Mammary epithelial cell (primary cell): ENCODE measurements at regions not wholly inside any gene's neighbourhood (a gene's known extent, or its start where the extent isn't known, plus 50 kb on each side); places are given as distances from the start of the nearest gene placed in this dataset.

ENCODE experiments used
- EZH2 ChIP-seq: IDR thresholded peaks from 2 replicates; pipeline ENCODE4 v1.6.1; 2012; ENCODE audit warnings: low read length, inconsistent platforms, borderline replicate concordance
- TF ChIP-seq, protein P1 (sequence below), 2 donors: IDR thresholded peaks in 1 of 2; conservative IDR thresholded peaks in 1 of 2; 2 replicates each; pipeline ENCODE4 v1.5.1; 2011 to 2012; ENCODE audit warnings: inconsistent platforms in 2 of 2, low read length in 2 of 2, mild to moderate bottlenecking in 2 of 2, control low read depth in 1 of 2, low read depth in 1 of 2; ENCODE audit not compliant: insufficient read depth in 1 of 2; ENCODE audit errors: extremely low read depth in 1 of 2

- TF ChIP-seq, protein P1, sequence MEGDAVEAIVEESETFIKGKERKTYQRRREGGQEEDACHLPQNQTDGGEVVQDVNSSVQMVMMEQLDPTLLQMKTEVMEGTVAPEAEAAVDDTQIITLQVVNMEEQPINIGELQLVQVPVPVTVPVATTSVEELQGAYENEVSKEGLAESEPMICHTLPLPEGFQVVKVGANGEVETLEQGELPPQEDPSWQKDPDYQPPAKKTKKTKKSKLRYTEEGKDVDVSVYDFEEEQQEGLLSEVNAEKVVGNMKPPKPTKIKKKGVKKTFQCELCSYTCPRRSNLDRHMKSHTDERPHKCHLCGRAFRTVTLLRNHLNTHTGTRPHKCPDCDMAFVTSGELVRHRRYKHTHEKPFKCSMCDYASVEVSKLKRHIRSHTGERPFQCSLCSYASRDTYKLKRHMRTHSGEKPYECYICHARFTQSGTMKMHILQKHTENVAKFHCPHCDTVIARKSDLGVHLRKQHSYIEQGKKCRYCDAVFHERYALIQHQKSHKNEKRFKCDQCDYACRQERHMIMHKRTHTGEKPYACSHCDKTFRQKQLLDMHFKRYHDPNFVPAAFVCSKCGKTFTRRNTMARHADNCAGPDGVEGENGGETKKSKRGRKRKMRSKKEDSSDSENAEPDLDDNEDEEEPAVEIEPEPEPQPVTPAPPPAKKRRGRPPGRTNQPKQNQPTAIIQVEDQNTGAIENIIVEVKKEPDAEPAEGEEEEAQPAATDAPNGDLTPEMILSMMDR (conservative IDR thresholded peaks at IDR 0.05 in 1 of 2, IDR thresholded peaks at IDR 0.05 in 1 of 2; ENCODE audit: extremely low read depth in 1 of 2, insufficient read depth in 1 of 2, low read depth in 1 of 2, low read length in 2 of 2): no peak
- TF ChIP-seq EZH2: no peak
Measured at GRCh38 chr2:228860601-228861285, 410.3 kb downstream of the PID1 start.
